NT2/D1 (cell line): ENCODE measurements at regions not wholly inside any gene's neighbourhood (a gene's known extent, or its start where the extent isn't known, plus 50 kb on each side); places are given as distances from the start of the nearest gene placed in this dataset.

Source experiments
- YY1 ChIP-seq: IDR thresholded peaks from 2 replicates; pipeline ENCODE4 v1.6.1; 2011; ENCODE audit not compliant: insufficient read length, insufficient read depth
- ZNF274 ChIP-seq: IDR thresholded peaks from 2 replicates; pipeline ENCODE4 v1.6.1; 2011; ENCODE audit warnings: mild to moderate bottlenecking, low read depth, low read length

GRCh38 chr1:197998110-197998509 lies 80.9 kb downstream of the LHX9 start:
- TF ChIP-seq YY1 (no peak), ZNF274 (no peak)
